Peyer's patch (tissue), 4 donors: ENCODE measurements at regions not wholly inside any gene's neighbourhood (a gene's known extent, or its start where the extent isn't known, plus 50 kb on each side); places are given as distances from the start of the nearest gene placed in this dataset.

Experiments used
- CTCF ChIP-seq, 6 experiments: fragments of 450-650 bp in 4 of 6; fragments of 200-600 bp in 2 of 6; sonication (generic) in 1 of 6; IDR thresholded peaks; one replicate each; pipeline ENCODE4 v1.5.1; 2017 to 2019; ENCODE audit warnings: antibody characterized with exemption in 6 of 6, mild to moderate bottlenecking in 3 of 6, moderate library complexity in 1 of 6
- POLR2A ChIP-seq, 2 donors: fragments of 450-650 bp; IDR thresholded peaks; one replicate each; pipeline ENCODE4 v1.5.1; 2017; ENCODE audit warnings: antibody characterized with exemption in 2 of 2, mild to moderate bottlenecking in 2 of 2, moderate library complexity in 2 of 2

GRCh38 chr7:46059308-46060020, 138.4 kb upstream of the IGFBP3 start:
- no peak for TF ChIP-seq CTCF (IDR thresholded peaks at IDR 0.05)
- TF ChIP-seq POLR2A (IDR thresholded peaks at IDR 0.05): no peak
